Suprapubic skin (tissue), 4 donors: ENCODE measurements at regions not wholly inside any gene's neighbourhood (a gene's known extent, or its start where the extent isn't known, plus 50 kb on each side); places are given as distances from the start of the nearest gene placed in this dataset.

Source experiments
- DNase-seq, 2 donors: peaks; one replicate each; pipeline ENCODE4 v3.0.0-alpha.2; 2019; ENCODE audit warnings: low spot score in 2 of 2
- H3K27ac ChIP-seq: fragments of 200-600 bp; sonication (generic); one replicate; pipeline ENCODE4 v1.5.1; 2019
- H3K27me3 ChIP-seq: fragments of 200-600 bp; sonication (generic); one replicate; pipeline ENCODE4 v1.5.1; 2019
- H3K36me3 ChIP-seq: fragments of 200-600 bp; sonication (generic); one replicate; pipeline ENCODE4 v1.5.1; 2019
- H3K4me1 ChIP-seq: fragments of 200-600 bp; sonication (generic); one replicate; pipeline ENCODE4 v1.5.1; 2019
- H3K4me3 ChIP-seq: fragments of 200-600 bp; sonication (generic); one replicate; pipeline ENCODE4 v1.5.1; 2019; ENCODE audit warnings: mild to moderate bottlenecking
- H3K9me3 ChIP-seq: fragments of 200-600 bp; sonication (generic); one replicate; pipeline ENCODE4 v1.5.1; 2019
- EP300 ChIP-seq: sonication (generic); formaldehyde crosslinking; IDR thresholded peaks from one replicate; pipeline ENCODE4 v1.6.1; 2017; ENCODE audit warnings: antibody characterized with exemption
- POLR2A ChIP-seq, 2 donors: fragments of 450-650 bp; IDR thresholded peaks; one replicate each; pipeline ENCODE4 v1.6.1; 2017; ENCODE audit warnings: antibody characterized with exemption in 2 of 2, mild to moderate bottlenecking in 2 of 2, moderate library complexity in 2 of 2
- POLR2AphosphoS5 ChIP-seq, 3 donors: sonication (generic); formaldehyde crosslinking; IDR thresholded peaks; one replicate each; pipeline ENCODE4 v1.6.1; 2017; ENCODE audit warnings: antibody characterized with exemption in 3 of 3
- WGBS: methylation state at CpG from one replicate; pipeline ENCODE4 v1.1.5; 2018; 5-methylcytosine and 5-hydroxymethylcytosine counted together
- TF ChIP-seq, protein P1 (sequence below), 2 donors: fragments of 200-600 bp in 1 of 2; fragments of 450-650 bp in 1 of 2; sonication (generic) in 1 of 2; IDR thresholded peaks; one replicate each; pipeline ENCODE4 v1.5.1; 2016 to 2019; ENCODE audit warnings: antibody characterized with exemption in 2 of 2, mild to moderate bottlenecking in 1 of 2, moderate library complexity in 1 of 2

DNA sequence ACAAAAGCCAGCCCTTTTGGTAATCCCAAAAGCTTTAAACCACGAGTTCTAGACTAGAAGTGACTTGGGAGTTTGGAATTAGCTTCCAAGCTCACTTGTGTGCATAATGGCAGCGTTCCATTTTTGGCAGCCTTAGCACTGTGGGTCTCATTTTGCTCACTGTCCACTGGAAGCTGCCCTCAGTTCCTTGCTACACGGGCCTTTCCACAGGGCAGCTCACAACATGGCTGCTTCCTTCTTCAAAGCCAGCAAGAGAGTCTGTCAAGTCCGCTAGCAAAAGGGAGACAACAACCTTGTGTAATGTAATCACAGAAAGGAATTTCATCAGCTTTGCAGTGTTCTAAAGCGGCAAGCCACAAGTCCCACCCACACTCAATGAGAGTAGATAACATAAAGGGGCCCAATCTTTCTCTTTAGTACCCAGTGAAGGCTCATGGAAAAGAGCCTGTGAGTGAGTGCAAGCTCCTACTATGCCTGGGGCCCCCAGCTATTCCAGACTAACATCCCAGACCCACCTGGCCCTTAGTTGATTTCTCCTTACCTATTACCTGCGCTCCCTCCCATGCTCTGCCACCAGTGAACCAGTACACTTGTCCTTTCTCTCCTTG, 168.5 kb upstream of the FOXN2 start:
- Histone ChIP-seq H3K27ac (no peak overlapping the region), H3K4me3 (no peak overlapping the region), H3K36me3 (no peaks in the 10 kb centered on the region), H3K4me1 (no peaks in the 10 kb centered on the region), H3K27me3 (no peaks in the 10 kb centered on the region), H3K9me3 (no peaks in the 10 kb centered on the region)
- DNase-seq, result no peak
- WGBS, result 95% methylated on average over 6 of the region's 6 CpGs
- TF ChIP-seq POLR2AphosphoS5 (IDR thresholded peaks at IDR 0.05) (no peak), EP300 (no peak), POLR2A (IDR thresholded peaks at IDR 0.05) (no peak)
- TF ChIP-seq, protein P1, sequence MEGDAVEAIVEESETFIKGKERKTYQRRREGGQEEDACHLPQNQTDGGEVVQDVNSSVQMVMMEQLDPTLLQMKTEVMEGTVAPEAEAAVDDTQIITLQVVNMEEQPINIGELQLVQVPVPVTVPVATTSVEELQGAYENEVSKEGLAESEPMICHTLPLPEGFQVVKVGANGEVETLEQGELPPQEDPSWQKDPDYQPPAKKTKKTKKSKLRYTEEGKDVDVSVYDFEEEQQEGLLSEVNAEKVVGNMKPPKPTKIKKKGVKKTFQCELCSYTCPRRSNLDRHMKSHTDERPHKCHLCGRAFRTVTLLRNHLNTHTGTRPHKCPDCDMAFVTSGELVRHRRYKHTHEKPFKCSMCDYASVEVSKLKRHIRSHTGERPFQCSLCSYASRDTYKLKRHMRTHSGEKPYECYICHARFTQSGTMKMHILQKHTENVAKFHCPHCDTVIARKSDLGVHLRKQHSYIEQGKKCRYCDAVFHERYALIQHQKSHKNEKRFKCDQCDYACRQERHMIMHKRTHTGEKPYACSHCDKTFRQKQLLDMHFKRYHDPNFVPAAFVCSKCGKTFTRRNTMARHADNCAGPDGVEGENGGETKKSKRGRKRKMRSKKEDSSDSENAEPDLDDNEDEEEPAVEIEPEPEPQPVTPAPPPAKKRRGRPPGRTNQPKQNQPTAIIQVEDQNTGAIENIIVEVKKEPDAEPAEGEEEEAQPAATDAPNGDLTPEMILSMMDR (IDR thresholded peaks at IDR 0.05), result no peak

DNA sequence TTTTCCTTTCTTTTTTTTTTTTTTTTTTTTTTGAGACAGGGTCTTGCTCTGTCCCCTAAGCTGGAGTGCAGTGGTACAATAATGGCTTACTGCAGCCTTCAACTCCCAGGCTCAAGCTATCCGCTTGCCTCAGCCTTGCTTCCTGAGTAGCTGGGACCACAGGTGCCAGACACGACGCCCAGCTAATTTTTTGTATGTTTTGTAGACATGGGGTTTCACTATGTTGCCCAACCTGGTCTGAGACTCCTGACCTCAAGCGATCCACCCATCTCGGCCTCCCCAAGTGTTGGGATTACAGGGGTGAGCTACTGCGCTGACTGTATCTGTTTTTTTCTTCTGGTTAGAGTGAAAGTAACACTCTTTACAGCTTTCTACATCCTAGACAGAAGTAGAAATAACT, 167.9 kb upstream of the FOXN2 start:
- no peak overlapping the region for H3K27ac ChIP-seq
- no peak overlapping the region for H3K4me3 ChIP-seq
- DNase-seq, result no peak
- no peaks in the 10 kb centered on the region for H3K9me3 ChIP-seq
- H3K36me3 ChIP-seq, result no peaks in the 10 kb centered on the region
- TF ChIP-seq POLR2AphosphoS5 (IDR thresholded peaks at IDR 0.05) (no peak), POLR2A (IDR thresholded peaks at IDR 0.05) (no peak), EP300 (no peak)
- TF ChIP-seq, protein P1 (IDR thresholded peaks at IDR 0.05), result no peak
- no peaks in the 10 kb centered on the region for H3K27me3 ChIP-seq
- no peaks in the 10 kb centered on the region for H3K4me1 ChIP-seq
- 95% methylated on average over 6 of the region's 6 CpGs for WGBS

DNA sequence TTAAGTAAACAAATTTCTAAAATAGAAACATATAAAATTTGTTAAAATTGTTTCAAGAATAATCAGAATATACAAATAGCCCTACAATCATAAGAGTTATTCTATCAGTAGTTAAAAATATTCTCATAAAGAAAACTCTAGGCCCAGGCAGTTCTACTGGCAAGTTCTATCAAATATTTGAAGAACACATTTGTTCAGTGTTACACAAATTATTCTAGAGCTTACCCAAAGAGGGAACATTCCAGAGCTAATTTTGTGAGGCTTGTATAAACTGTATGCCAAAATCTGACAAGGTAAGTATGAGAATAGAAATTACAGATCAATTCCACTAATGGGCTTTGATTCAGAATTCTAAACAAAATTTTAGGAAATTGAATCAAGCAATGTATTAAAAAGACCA, 166.8 kb upstream of the FOXN2 start:
- no peak overlapping the region for H3K27ac ChIP-seq
- no peaks in the 10 kb centered on the region for H3K27me3 ChIP-seq
- H3K4me3 ChIP-seq, result no peak overlapping the region
- H3K4me1 ChIP-seq, result no peaks in the 10 kb centered on the region
- no peaks in the 10 kb centered on the region for H3K36me3 ChIP-seq
- TF ChIP-seq EP300 (no peak), POLR2AphosphoS5 (IDR thresholded peaks at IDR 0.05) (no peak), POLR2A (IDR thresholded peaks at IDR 0.05) (no peak)
- TF ChIP-seq, protein P1 (IDR thresholded peaks at IDR 0.05), result no peak
- DNase-seq, result no peak
- no peaks in the 10 kb centered on the region for H3K9me3 ChIP-seq

DNA sequence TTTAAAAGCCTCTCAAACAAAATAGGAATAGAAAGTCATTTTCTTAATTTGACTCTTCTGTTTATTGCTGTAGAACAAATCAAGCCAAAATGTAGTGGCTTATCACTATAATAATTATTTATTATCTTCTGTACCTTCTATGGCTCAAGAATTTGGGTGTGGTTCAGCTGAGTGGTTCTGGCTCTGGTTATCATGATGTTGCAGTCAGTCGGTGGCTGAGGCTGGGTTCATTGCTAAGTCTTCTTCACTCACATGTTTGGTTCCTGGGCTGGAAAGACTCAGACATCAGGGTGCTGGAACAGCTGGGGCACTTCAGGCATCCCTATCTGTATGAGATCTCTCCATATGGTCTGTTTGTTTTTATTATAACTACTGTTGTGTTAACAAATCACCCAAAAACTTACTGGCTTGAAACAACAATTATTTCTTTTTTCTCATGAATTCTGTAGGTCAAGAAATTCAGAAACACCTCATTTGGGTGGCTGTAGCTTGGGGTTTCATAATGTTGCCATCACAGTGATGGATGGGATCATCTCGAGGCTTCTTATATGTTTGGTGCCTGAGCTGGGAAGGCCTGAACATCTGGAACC, 165.5 kb upstream of the FOXN2 start:
- no peak for TF ChIP-seq EP300
- no peak for TF ChIP-seq POLR2A (IDR thresholded peaks at IDR 0.05)
- no peak for TF ChIP-seq POLR2AphosphoS5 (IDR thresholded peaks at IDR 0.05)
- TF ChIP-seq, protein P1 (IDR thresholded peaks at IDR 0.05), result no peak
- H3K4me3 ChIP-seq, result no peak overlapping the region
- H3K4me1 ChIP-seq, result no peaks in the 10 kb centered on the region
- 52% methylated on average over 2 of the region's 2 CpGs for WGBS
- H3K36me3 ChIP-seq, result no peaks in the 10 kb centered on the region
- no peak for DNase-seq
- no peaks in the 10 kb centered on the region for H3K27me3 ChIP-seq
- H3K9me3 ChIP-seq, result no peaks in the 10 kb centered on the region
- H3K27ac ChIP-seq, result no peak overlapping the region

DNA sequence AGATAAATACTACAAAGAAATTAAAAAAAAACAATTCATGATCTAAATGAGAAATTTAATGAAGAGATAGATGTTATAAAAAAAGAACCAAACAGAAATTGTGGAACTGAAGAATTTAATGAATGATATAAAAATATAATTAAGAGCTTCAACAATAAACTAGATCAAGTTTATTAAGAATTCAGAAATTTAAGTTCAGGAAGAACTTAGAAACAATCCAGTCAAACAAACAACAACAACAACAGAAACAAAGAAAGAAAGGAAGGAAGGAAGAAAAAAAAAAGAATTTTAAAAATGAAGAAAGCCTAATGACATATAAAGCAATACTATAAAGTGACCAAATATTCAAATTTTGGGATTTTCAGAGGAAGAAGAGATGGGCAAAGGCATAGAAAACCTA, 157.3 kb upstream of the FOXN2 start:
- H3K4me3 ChIP-seq, result no peak overlapping the region
- H3K9me3 ChIP-seq, result peaks cover 4% of the 10 kb centered on the region
- no peaks in the 10 kb centered on the region for H3K4me1 ChIP-seq
- DNase-seq, result no peak
- no peak for TF ChIP-seq POLR2A (IDR thresholded peaks at IDR 0.05)
- no peak for TF ChIP-seq POLR2AphosphoS5 (IDR thresholded peaks at IDR 0.05)
- TF ChIP-seq, protein P1 (IDR thresholded peaks at IDR 0.05), result no peak
- TF ChIP-seq EP300, result no peak
- no peak overlapping the region for H3K27ac ChIP-seq
- no peaks in the 10 kb centered on the region for H3K36me3 ChIP-seq
- H3K27me3 ChIP-seq, result no peaks in the 10 kb centered on the region
